ENCODE measurements at regions not wholly inside any gene's neighbourhood (a gene's known extent, or its start where the extent isn't known, plus 50 kb on each side); places are given as distances from the start of the nearest gene placed in this dataset.

DNA sequence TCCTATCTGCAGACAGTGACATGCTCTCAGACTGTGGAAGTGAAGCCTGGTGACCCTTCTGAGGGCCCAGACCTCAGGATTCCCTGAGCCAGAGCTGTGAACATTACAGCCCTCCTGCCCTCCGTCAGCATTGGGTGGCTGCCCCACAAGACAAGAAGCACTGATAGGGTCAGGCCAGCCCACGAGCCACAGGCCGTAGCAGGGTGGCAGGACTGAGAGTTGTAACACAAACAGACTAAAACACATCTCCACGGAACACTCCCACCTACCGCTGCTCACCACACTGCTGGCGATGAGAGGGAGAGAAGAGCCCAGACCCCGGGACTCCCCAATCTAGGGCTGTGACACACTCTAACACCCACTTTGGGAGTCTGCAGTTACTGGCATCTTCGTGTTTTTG, 264.8 kb upstream of the FSIP2 start:
- no peak overlapping the region for H2AK5ac ChIP-seq (ENCODE audit: low read length)
- no peak overlapping the region for H2BK120ac ChIP-seq (ENCODE audit: insufficient read depth, low read length, poor library complexity)
- no peak overlapping the region for H3K4me2 ChIP-seq (ENCODE audit: low read length)
- no peak overlapping the region for H3K23ac ChIP-seq (ENCODE audit: low read length)
- no peak overlapping the region for H4K8ac ChIP-seq (ENCODE audit: low read depth, low read length)
- no peak overlapping the region for H2AFZ ChIP-seq (ENCODE audit: insufficient read depth, low read length, poor library complexity)
- H3K79me1 ChIP-seq (ENCODE audit: low read length), result no peaks in the 10 kb centered on the region
- H3K4me3 ChIP-seq (ENCODE audit: low read depth, low read length), result no peak overlapping the region
- WGBS (ENCODE audit: extremely low coverage, insufficient coverage, insufficient read length), result no CpG with 5 or more reads among the region's 8 CpGs
- no peak overlapping the region for H3K27ac ChIP-seq (ENCODE audit: low read depth, low read length)
- H3K18ac ChIP-seq (ENCODE audit: low read length), result no peak overlapping the region
- no peaks in the 10 kb centered on the region for H3K79me2 ChIP-seq (ENCODE audit: control insufficient read depth, insufficient read depth, low read length, poor library complexity)
- no peak overlapping the region for H2BK5ac ChIP-seq (ENCODE audit: low read depth, low read length, poor library complexity)
- H3K14ac ChIP-seq (ENCODE audit: low read length), result no peak overlapping the region
- H3K36me3 ChIP-seq (ENCODE audit: control insufficient read depth in 1 of 2, insufficient read depth in 2 of 2, low read length in 2 of 2), result no peaks in the 10 kb centered on the region
- no peak overlapping the region for H4K12ac ChIP-seq (ENCODE audit: low read depth, low read length)
- H3K27me3 ChIP-seq (ENCODE audit: insufficient read depth, low read length), result no peaks in the 10 kb centered on the region
- H4K91ac ChIP-seq (ENCODE audit: low read depth, low read length), result no peak overlapping the region
- H3K9ac ChIP-seq (ENCODE audit: low read length), result no peak overlapping the region
- H3K4ac ChIP-seq (ENCODE audit: low read depth, low read length), result no peak overlapping the region
- H3K4me1 ChIP-seq (ENCODE audit: control insufficient read depth in 1 of 2, insufficient read depth in 2 of 2, low read length in 2 of 2), result no peaks in the 10 kb centered on the region
- no peak overlapping the region for H2BK12ac ChIP-seq (ENCODE audit: low read length)
- DNase-seq, result no peak
- no peaks in the 10 kb centered on the region for H3K9me3 ChIP-seq (ENCODE audit: insufficient read depth, low read depth, low read length)

GRCh38 chr2:185475914-185476313, 262.7 kb upstream of the FSIP2 start:
- no peaks in the 10 kb centered on the region for H3K79me2 ChIP-seq (ENCODE audit: control insufficient read depth, insufficient read depth, low read length, poor library complexity)
- H3K4ac ChIP-seq (ENCODE audit: low read depth, low read length), result no peak overlapping the region
- H3K14ac ChIP-seq (ENCODE audit: low read length), result no peak overlapping the region
- no peak overlapping the region for H3K27ac ChIP-seq (ENCODE audit: low read depth, low read length)
- H4K8ac ChIP-seq (ENCODE audit: low read depth, low read length), result no peak overlapping the region
- no peaks in the 10 kb centered on the region for H3K27me3 ChIP-seq (ENCODE audit: insufficient read depth, low read length)
- H3K4me2 ChIP-seq (ENCODE audit: low read length), result no peak overlapping the region
- no peak overlapping the region for H4K12ac ChIP-seq (ENCODE audit: low read depth, low read length)
- H3K79me1 ChIP-seq (ENCODE audit: low read length), result no peaks in the 10 kb centered on the region
- no CpG with 5 or more reads among the region's 1 CpG for WGBS (ENCODE audit: extremely low coverage, insufficient coverage, insufficient read length)
- no peak overlapping the region for H2AK5ac ChIP-seq (ENCODE audit: low read length)
- H2BK5ac ChIP-seq (ENCODE audit: low read depth, low read length, poor library complexity), result no peak overlapping the region
- DNase-seq, result no peak
- no peaks in the 10 kb centered on the region for H3K9me3 ChIP-seq (ENCODE audit: insufficient read depth, low read depth, low read length)
- H3K9ac ChIP-seq (ENCODE audit: low read length), result no peak overlapping the region
- H3K4me3 ChIP-seq (ENCODE audit: low read depth, low read length), result no peak overlapping the region
- no peaks in the 10 kb centered on the region for H3K36me3 ChIP-seq (ENCODE audit: control insufficient read depth in 1 of 2, insufficient read depth in 2 of 2, low read length in 2 of 2)
- no peak overlapping the region for H2BK12ac ChIP-seq (ENCODE audit: low read length)
- no peak overlapping the region for H4K91ac ChIP-seq (ENCODE audit: low read depth, low read length)
- no peak overlapping the region for H3K23ac ChIP-seq (ENCODE audit: low read length)
- no peak overlapping the region for H2BK120ac ChIP-seq (ENCODE audit: insufficient read depth, low read length, poor library complexity)
- H3K4me1 ChIP-seq (ENCODE audit: control insufficient read depth in 1 of 2, insufficient read depth in 2 of 2, low read length in 2 of 2), result no peaks in the 10 kb centered on the region
- no peak overlapping the region for H3K18ac ChIP-seq (ENCODE audit: low read length)
- H2AFZ ChIP-seq (ENCODE audit: insufficient read depth, low read length, poor library complexity), result no peak overlapping the region

- Histone ChIP-seq H3K36me3 (ENCODE audit: control insufficient read depth in 1 of 2, insufficient read depth in 2 of 2, low read length in 2 of 2) (no peaks in the 10 kb centered on the region), H3K4me1 (ENCODE audit: control insufficient read depth in 1 of 2, insufficient read depth in 2 of 2, low read length in 2 of 2) (no peaks in the 10 kb centered on the region), H3K4me3 (ENCODE audit: low read depth, low read length) (no peak overlapping the region), H3K79me1 (ENCODE audit: low read length) (no peaks in the 10 kb centered on the region), H2BK12ac (ENCODE audit: low read length) (no peak overlapping the region), H3K4ac (ENCODE audit: low read depth, low read length) (no peak overlapping the region), H3K27ac (ENCODE audit: low read depth, low read length) (no peak overlapping the region), H2AFZ (ENCODE audit: insufficient read depth, low read length, poor library complexity) (no peak overlapping the region), H3K9ac (ENCODE audit: low read length) (no peak overlapping the region), H3K14ac (ENCODE audit: low read length) (no peak overlapping the region), H2BK5ac (ENCODE audit: low read depth, low read length, poor library complexity) (no peak overlapping the region), H3K18ac (ENCODE audit: low read length) (no peak overlapping the region), H3K4me2 (ENCODE audit: low read length) (no peak overlapping the region), H2BK120ac (ENCODE audit: insufficient read depth, low read length, poor library complexity) (no peak overlapping the region), H3K23ac (ENCODE audit: low read length) (no peak overlapping the region), H2AK5ac (ENCODE audit: low read length) (no peak overlapping the region), H4K91ac (ENCODE audit: low read depth, low read length) (no peak overlapping the region), H4K12ac (ENCODE audit: low read depth, low read length) (no peak overlapping the region), H4K8ac (ENCODE audit: low read depth, low read length) (no peak overlapping the region), H3K79me2 (ENCODE audit: control insufficient read depth, insufficient read depth, low read length, poor library complexity) (no peaks in the 10 kb centered on the region), H3K9me3 (ENCODE audit: insufficient read depth, low read depth, low read length) (no peaks in the 10 kb centered on the region), H3K27me3 (ENCODE audit: insufficient read depth, low read length) (no peaks in the 10 kb centered on the region)
- DNase-seq, result no peak
- no CpG with 5 or more reads among the region's 2 CpGs for WGBS (ENCODE audit: extremely low coverage, insufficient coverage, insufficient read length)
These were observed 261.2 kb upstream of the FSIP2 start for GRCh38 chr2:185477452-185477851.

DNA sequence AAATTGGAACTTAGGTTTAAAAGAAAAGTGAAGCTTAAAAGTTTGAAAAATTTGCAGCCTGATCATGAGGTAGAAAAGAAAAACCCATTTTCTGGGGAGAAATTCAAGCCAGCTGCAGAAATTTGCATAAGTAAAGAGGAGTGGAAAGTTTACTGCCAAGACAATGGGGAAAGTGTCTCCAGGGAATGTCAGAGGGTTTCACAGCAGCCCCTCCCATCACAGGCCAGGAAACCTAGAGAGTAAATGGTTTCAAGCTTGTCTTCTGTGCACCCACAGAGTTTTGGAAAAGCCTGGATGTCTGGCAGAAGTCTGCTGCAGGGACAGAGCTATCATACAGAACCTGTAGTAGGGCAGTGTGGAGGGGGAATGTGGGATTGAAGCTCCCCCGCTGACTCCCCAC, 254.0 kb upstream of the FSIP2 start:
- H3K9ac ChIP-seq (ENCODE audit: low read length), result no peak overlapping the region
- no peak overlapping the region for H4K12ac ChIP-seq (ENCODE audit: low read depth, low read length)
- H2BK120ac ChIP-seq (ENCODE audit: insufficient read depth, low read length, poor library complexity), result no peak overlapping the region
- H3K4me1 ChIP-seq (ENCODE audit: control insufficient read depth in 1 of 2, insufficient read depth in 2 of 2, low read length in 2 of 2), result no peaks in the 10 kb centered on the region
- no peak overlapping the region for H3K4ac ChIP-seq (ENCODE audit: low read depth, low read length)
- whole genome bisulfite sequencing (ENCODE audit: extremely low coverage, insufficient coverage, insufficient read length), result no CpG with 5 or more reads among the region's 1 CpG
- H3K27me3 ChIP-seq (ENCODE audit: insufficient read depth, low read length), result no peaks in the 10 kb centered on the region
- H2BK5ac ChIP-seq (ENCODE audit: low read depth, low read length, poor library complexity), result no peak overlapping the region
- H3K79me2 ChIP-seq (ENCODE audit: control insufficient read depth, insufficient read depth, low read length, poor library complexity), result no peaks in the 10 kb centered on the region
- no peak overlapping the region for H2AK5ac ChIP-seq (ENCODE audit: low read length)
- H3K4me2 ChIP-seq (ENCODE audit: low read length), result no peak overlapping the region
- no peak overlapping the region for H3K27ac ChIP-seq (ENCODE audit: low read depth, low read length)
- H4K91ac ChIP-seq (ENCODE audit: low read depth, low read length), result no peak overlapping the region
- no peak for DNase-seq
- H3K79me1 ChIP-seq (ENCODE audit: low read length), result no peaks in the 10 kb centered on the region
- H3K14ac ChIP-seq (ENCODE audit: low read length), result no peak overlapping the region
- H3K18ac ChIP-seq (ENCODE audit: low read length), result no peak overlapping the region
- no peak overlapping the region for H3K23ac ChIP-seq (ENCODE audit: low read length)
- no peak overlapping the region for H2AFZ ChIP-seq (ENCODE audit: insufficient read depth, low read length, poor library complexity)
- H3K4me3 ChIP-seq (ENCODE audit: low read depth, low read length), result no peak overlapping the region
- no peak overlapping the region for H2BK12ac ChIP-seq (ENCODE audit: low read length)
- no peaks in the 10 kb centered on the region for H3K36me3 ChIP-seq (ENCODE audit: control insufficient read depth in 1 of 2, insufficient read depth in 2 of 2, low read length in 2 of 2)
- H4K8ac ChIP-seq (ENCODE audit: low read depth, low read length), result no peak overlapping the region
- no peaks in the 10 kb centered on the region for H3K9me3 ChIP-seq (ENCODE audit: insufficient read depth, low read depth, low read length)

Data from trophoblast cell (in vitro differentiated cells and primary cell).